ENCODE measurements at regions not wholly inside any gene's neighbourhood (a gene's known extent, or its start where the extent isn't known, plus 50 kb on each side); places are given as distances from the start of the nearest gene placed in this dataset.

DNA sequence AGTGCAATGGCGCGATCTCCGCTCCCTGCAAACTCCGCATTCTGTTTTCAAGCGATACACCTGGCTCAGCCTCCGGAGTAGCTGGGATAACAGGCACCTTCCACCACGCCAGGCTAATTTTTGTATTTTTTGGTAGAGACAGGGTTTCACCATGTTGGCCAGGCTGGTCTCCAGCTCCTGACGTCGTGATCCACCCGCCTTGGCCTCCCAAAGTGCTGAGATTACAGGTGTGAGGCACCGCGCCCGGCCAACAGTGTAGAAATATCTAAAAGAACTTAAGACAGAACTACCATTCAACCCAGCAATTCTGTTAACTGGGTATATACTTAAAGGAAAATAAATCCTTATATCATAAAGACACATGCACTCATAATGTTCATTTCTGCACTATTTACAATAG, 335.3 kb upstream of the LUZP2 start:
- no peak overlapping the region for H2AFZ ChIP-seq (ENCODE audit: low read length)
- no peaks in the 10 kb centered on the region for H3K79me2 ChIP-seq (ENCODE audit: control insufficient read depth, insufficient read depth, low read length)
- no peak for DNase-seq (ENCODE audit: low read depth in 2 of 2)
- no peaks in the 10 kb centered on the region for H3K27me3 ChIP-seq (ENCODE audit: control insufficient read depth, insufficient read depth, low read length)
- H3K4me3 ChIP-seq (replicated peaks in 1 of 4; ENCODE audit: control extremely low read depth in 1 of 4, insufficient read depth in 1 of 4, low read depth in 3 of 4, low read length in 4 of 4) = no peak overlapping the region
- no peak overlapping the region for H3K9ac ChIP-seq (ENCODE audit: insufficient read depth, low read length)
- no peaks in the 10 kb centered on the region for H3K9me3 ChIP-seq (ENCODE audit: control insufficient read depth, insufficient read depth, low read depth, low read length)
- H3K27ac ChIP-seq (ENCODE audit: insufficient read depth, low read length) = no peak overlapping the region
- H3K4me1 ChIP-seq (ENCODE audit: control insufficient read depth, extremely low read depth, insufficient read depth, low read length) = no peaks in the 10 kb centered on the region
- H3K4me2 ChIP-seq (ENCODE audit: extremely low read depth, insufficient read depth, low read length) = no peak overlapping the region
- no peaks in the 10 kb centered on the region for H4K20me1 ChIP-seq (ENCODE audit: control insufficient read depth, extremely low read depth, insufficient read depth, low read length)
- TF ChIP-seq, protein P1, sequence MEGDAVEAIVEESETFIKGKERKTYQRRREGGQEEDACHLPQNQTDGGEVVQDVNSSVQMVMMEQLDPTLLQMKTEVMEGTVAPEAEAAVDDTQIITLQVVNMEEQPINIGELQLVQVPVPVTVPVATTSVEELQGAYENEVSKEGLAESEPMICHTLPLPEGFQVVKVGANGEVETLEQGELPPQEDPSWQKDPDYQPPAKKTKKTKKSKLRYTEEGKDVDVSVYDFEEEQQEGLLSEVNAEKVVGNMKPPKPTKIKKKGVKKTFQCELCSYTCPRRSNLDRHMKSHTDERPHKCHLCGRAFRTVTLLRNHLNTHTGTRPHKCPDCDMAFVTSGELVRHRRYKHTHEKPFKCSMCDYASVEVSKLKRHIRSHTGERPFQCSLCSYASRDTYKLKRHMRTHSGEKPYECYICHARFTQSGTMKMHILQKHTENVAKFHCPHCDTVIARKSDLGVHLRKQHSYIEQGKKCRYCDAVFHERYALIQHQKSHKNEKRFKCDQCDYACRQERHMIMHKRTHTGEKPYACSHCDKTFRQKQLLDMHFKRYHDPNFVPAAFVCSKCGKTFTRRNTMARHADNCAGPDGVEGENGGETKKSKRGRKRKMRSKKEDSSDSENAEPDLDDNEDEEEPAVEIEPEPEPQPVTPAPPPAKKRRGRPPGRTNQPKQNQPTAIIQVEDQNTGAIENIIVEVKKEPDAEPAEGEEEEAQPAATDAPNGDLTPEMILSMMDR (conservative IDR thresholded peaks at IDR 0.05 in 1 of 2, IDR thresholded peaks at IDR 0.05 in 1 of 2; ENCODE audit: low read depth in 1 of 2, low read length in 2 of 2) = no peak
- TF ChIP-seq EZH2 (IDR thresholded peaks at IDR 0.05; ENCODE audit: low read length, missing control alignments) = no peak
- H3K36me3 ChIP-seq (ENCODE audit: control insufficient read depth, insufficient read depth, low read length) = no peaks in the 10 kb centered on the region

DNA sequence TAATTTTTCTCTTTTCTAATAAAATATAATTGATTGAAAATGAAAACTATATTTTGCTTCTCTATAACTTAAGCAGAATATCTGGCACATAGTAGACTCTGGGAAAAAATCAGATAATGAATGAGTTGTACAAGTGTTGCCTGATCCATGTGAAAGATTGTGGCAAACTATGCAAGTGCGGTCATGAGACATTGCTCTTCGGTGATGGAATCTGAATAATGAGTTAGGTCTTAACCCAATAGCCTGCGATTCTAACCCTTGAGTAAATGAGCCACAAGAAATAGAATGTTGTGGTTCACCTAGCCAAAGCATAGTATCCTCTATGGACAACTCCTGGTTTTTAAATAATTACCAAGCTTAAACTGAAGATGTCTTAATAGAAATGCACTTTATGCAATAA, 333.7 kb upstream of the LUZP2 start:
- Histone ChIP-seq H3K36me3 (ENCODE audit: control insufficient read depth, insufficient read depth, low read length) (no peaks in the 10 kb centered on the region), H3K9me3 (ENCODE audit: control insufficient read depth, insufficient read depth, low read depth, low read length) (no peaks in the 10 kb centered on the region), H3K79me2 (ENCODE audit: control insufficient read depth, insufficient read depth, low read length) (no peaks in the 10 kb centered on the region), H3K9ac (ENCODE audit: insufficient read depth, low read length) (no peak overlapping the region), H3K4me3 (replicated peaks in 1 of 4; ENCODE audit: control extremely low read depth in 1 of 4, insufficient read depth in 1 of 4, low read depth in 3 of 4, low read length in 4 of 4) (no peak overlapping the region), H3K4me1 (ENCODE audit: control insufficient read depth, extremely low read depth, insufficient read depth, low read length) (no peaks in the 10 kb centered on the region), H2AFZ (ENCODE audit: low read length) (no peak overlapping the region), H3K4me2 (ENCODE audit: extremely low read depth, insufficient read depth, low read length) (no peak overlapping the region), H3K27me3 (ENCODE audit: control insufficient read depth, insufficient read depth, low read length) (no peaks in the 10 kb centered on the region), H3K27ac (ENCODE audit: insufficient read depth, low read length) (no peak overlapping the region), H4K20me1 (ENCODE audit: control insufficient read depth, extremely low read depth, insufficient read depth, low read length) (no peaks in the 10 kb centered on the region)
- TF ChIP-seq, protein P1 (conservative IDR thresholded peaks at IDR 0.05 in 1 of 2, IDR thresholded peaks at IDR 0.05 in 1 of 2; ENCODE audit: low read depth in 1 of 2, low read length in 2 of 2) = no peak
- TF ChIP-seq EZH2 (IDR thresholded peaks at IDR 0.05; ENCODE audit: low read length, missing control alignments) = no peak
- peak in 1 of 2 donors; percentile 68 for DNase-seq (ENCODE audit: low read depth in 2 of 2)

DNA sequence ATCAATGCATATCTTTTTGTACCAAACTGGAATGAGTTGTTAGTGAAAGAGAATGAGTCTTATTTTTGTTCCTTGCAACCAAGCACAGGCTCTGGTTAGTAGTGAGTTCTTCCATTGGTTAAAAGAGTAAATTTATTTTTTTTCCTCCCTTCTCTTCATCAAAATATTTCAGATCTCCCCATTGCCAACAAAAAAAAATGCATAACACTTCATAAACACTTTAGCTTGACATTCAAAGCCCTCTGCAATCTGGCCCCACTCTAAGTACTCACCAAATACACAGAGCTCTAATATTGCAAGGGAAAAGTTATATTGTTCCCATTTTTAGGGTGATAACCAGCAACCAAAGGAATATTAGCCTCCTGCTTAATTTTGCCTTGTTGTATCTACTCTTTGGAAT, 333.0 kb upstream of the LUZP2 start:
- H3K9ac ChIP-seq (ENCODE audit: insufficient read depth, low read length) = no peak overlapping the region

More for the DNA sequence above, 333.0 kb upstream of the LUZP2 start:
- no peaks in the 10 kb centered on the region for H3K4me1 ChIP-seq (ENCODE audit: control insufficient read depth, extremely low read depth, insufficient read depth, low read length)
- no peaks in the 10 kb centered on the region for H4K20me1 ChIP-seq (ENCODE audit: control insufficient read depth, extremely low read depth, insufficient read depth, low read length)
- H3K79me2 ChIP-seq (ENCODE audit: control insufficient read depth, insufficient read depth, low read length) = no peaks in the 10 kb centered on the region
- TF ChIP-seq, protein P1 (conservative IDR thresholded peaks at IDR 0.05 in 1 of 2, IDR thresholded peaks at IDR 0.05 in 1 of 2; ENCODE audit: low read depth in 1 of 2, low read length in 2 of 2) = no peak
- TF ChIP-seq EZH2 (IDR thresholded peaks at IDR 0.05; ENCODE audit: low read length, missing control alignments) = no peak
- no peaks in the 10 kb centered on the region for H3K36me3 ChIP-seq (ENCODE audit: control insufficient read depth, insufficient read depth, low read length)
- H3K4me3 ChIP-seq (replicated peaks in 1 of 4; ENCODE audit: control extremely low read depth in 1 of 4, insufficient read depth in 1 of 4, low read depth in 3 of 4, low read length in 4 of 4) = no peak overlapping the region
- H3K27ac ChIP-seq (ENCODE audit: insufficient read depth, low read length) = no peak overlapping the region
- no peak for DNase-seq (ENCODE audit: low read depth in 2 of 2)
- no peaks in the 10 kb centered on the region for H3K9me3 ChIP-seq (ENCODE audit: control insufficient read depth, insufficient read depth, low read depth, low read length)
- H3K27me3 ChIP-seq (ENCODE audit: control insufficient read depth, insufficient read depth, low read length) = no peaks in the 10 kb centered on the region
- H2AFZ ChIP-seq (ENCODE audit: low read length) = no peak overlapping the region
- no peak overlapping the region for H3K4me2 ChIP-seq (ENCODE audit: extremely low read depth, insufficient read depth, low read length)
